ENCODE measurements at regions not wholly inside any gene's neighbourhood (a gene's known extent, or its start where the extent isn't known, plus 50 kb on each side); places are given as distances from the start of the nearest gene placed in this dataset.
A peak's percentile ranks its signal among the peaks of the same experiment; 100 is the strongest.

GRCh38 chr1:185574139-185574875 lies 159.9 kb upstream of the HMCN1 start:
- no peak for DNase-seq

DNA sequence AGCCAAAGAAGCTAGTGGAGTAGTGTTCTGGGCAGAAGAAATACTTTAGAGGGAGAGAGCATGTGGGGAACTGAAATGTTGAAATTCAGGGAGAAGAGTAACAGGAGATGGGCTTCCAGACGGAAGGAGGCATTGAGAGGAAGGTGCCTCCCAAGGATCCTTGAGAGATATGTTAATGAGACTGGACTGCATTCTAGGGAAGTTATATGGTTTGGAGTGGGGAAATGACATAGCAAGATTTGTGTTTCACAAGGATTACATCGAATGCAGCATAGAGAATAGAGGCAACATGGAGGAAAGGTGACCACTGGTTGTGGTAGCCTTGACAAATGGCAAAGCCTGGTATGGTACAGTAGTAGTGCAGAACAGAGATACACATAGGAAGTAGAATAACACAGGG lies 160.5 kb upstream of the HMCN1 start:
- DNase-seq = no peak

DNA sequence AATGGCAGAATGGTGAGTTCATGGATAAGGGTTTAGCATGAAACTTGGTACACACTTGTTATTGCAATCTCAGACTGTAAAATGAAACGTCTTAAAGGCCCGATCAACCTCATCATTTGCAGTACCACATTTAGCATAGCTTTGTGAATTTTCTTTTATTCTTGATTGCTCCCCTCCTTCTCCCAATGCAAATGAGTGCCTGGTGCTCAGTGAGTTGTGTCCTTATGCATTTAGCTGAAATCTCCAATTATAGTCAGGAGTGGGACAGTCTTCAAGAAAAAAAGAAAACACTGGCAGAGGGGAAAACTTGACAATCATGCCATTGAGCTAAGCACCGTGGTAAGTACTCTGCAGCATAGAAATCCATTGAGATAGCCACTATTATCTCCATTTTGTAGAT lies 161.0 kb upstream of the HMCN1 start:
- no peak for DNase-seq

DNA sequence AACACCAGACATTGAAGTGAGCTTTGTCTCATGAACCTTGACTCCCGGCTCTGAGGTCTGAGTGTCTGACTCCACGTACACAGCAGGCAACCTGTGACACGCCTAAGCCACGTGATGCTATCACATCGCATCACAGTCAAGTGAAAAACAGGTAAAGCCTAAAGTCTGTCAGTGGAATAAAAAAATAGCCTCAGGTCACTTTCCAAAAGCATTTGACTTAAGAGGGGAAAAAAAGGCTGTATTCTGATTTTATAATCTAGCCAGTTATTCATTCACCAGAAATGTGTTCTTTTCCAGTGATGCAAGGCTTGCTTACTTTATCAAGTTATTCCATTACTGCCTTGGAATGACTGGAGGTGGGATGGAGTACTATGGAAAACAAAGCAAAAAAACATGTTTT lies 163.2 kb upstream of the HMCN1 start:
- DNase-seq = no peak

- DNase-seq = no peak
These were observed 165.8 kb upstream of the HMCN1 start for GRCh38 chr1:185568155-185569123.

DNA sequence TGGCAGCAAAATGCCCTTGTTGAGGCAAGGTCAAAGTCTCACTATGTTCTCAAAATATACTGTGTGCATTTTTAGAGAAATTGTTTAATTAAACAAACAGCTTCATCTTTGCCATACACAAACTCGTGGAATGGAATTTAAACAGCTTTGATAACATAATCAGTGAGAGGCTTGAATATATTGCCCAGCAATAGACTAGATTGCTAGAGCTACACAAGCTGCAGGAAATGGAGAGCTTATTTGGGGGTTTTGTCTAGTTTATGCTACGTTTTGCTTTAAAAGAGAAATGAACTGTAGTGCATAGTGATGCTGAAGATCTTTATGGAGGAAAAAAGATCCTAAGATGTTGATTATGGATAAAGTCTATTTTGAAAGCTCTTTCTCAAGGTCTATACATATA lies 166.8 kb upstream of the HMCN1 start:
- no peak for DNase-seq

- peak; percentile 100 for DNase-seq
These were observed 167.2 kb upstream of the HMCN1 start for GRCh38 chr1:185566995-185567394.

- peak; percentile 80 for DNase-seq
These were observed 168.9 kb upstream of the HMCN1 start for GRCh38 chr1:185565302-185565701.

GRCh38 chr1:185564816-185565215 lies 169.4 kb upstream of the HMCN1 start:
- DNase-seq = no peak

- no peak for DNase-seq
These were observed 171.5 kb upstream of the HMCN1 start for GRCh38 chr1:185562461-185563359.

DNA sequence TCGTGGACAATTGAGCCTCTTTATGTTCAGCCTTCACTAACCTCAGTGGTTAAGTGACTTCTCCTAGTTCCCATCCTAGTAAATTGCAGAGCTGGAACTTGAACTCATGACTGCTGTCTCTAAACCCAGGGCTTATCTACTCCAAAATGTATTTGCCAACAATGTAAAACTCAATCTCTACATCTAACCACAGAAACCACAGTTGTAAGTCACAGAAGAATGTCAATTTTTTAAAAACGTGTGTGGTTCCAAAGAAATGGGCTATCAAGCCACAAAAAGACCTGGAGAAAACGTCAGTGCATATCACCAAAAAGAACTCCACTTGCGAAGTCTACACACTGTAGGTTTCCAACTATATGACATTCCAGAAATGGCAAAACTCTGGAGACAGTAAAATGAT lies 172.6 kb upstream of the HMCN1 start:
- DNase-seq = no peak

DNA sequence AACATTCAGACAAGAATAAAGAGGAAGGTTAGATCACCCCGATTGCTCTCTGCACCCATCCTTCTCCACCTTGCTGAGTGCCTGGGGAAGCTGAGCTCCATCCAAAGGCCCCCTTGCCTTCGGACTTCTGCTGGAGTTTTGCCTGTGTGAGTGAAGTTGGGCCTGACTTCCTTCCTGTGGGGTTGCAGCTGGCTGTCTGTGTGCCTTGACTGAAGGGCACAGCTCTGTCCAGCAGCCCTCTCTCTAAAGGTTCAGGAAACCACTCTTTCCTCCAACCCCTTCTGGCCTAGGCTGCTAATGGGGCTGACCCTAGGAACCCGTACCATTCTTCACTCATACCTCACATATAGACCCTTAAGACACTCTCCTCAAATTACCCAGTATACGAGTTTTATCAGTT lies 173.4 kb upstream of the HMCN1 start:
- DNase-seq = no peak

DNA sequence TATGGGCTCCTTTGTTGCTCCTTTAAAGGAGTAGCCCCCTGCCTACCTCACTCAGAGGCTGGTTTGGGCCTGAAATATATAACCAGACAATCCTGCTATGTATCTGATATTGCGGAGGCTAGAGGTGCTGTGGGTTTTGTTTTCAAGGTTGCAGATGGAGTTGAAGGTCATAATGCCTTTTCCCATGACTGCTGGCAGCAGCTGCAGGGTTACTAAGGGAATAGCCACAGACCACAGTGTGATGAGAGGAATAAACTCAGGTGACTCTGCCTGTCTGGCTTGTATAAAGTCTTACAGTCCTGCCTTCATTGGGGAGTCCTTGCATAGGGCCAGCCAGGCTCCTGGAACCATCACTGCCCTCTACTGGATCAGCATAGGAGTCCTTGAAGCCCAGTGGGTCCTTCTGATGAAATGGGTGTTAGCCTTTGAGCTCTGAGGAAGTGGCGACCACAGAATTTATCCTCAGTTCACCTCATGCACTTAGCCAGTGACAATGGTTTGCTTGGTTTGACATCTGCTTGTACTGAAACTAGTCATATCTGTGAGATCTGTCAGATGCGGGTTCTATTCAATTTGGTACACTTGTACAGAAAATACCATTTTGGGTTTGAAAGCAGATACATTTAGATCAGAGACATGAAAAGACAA lies 174.4 kb upstream of the HMCN1 start:
- peak; percentile 85 for DNase-seq

GRCh38 chr1:185559151-185559550 lies 175.0 kb upstream of the HMCN1 start:
- no peak for DNase-seq

- no peak for DNase-seq
These were observed 177.6 kb upstream of the HMCN1 start for GRCh38 chr1:185556561-185556960.

DNA sequence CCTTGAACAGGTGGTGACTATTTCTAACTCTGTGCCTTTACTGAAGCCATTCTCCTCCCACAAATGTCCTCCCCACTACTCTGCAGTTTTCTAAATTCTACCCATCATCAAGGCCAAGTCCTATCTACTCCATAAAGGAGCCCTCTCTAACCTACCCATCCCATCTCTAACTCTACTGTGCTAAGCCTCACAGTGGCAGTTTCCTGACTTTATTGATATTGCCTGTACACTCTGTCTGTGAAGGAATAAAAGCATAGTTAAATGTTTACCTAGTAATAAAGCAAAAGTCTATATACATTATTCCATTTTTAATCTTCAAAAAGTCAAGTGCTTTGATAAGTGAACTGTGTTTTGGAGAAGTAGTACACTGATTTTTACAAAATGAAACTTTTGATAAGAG lies 178.4 kb upstream of the HMCN1 start:
- no peak for DNase-seq

DNA sequence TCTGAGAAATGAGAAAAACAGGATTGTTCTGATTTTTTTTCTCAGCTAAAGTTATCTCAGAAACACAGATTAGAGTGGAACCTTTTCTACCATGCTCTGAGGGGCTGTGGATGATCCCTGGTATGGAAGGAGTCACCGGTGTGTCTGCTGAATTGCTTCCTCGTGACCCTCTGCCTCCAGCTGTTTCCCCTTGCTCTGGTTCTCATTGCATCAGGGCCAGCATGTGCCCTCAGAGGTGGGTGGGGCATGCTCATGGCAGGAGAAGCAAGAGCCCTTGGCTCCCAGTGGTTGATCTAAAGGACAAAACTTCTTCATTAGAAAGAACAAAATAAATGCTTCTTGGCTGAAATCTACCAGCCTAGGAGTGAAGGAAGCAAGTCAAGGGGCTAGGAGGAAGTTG lies 183.2 kb upstream of the HMCN1 start:
- no peak for DNase-seq

DNA sequence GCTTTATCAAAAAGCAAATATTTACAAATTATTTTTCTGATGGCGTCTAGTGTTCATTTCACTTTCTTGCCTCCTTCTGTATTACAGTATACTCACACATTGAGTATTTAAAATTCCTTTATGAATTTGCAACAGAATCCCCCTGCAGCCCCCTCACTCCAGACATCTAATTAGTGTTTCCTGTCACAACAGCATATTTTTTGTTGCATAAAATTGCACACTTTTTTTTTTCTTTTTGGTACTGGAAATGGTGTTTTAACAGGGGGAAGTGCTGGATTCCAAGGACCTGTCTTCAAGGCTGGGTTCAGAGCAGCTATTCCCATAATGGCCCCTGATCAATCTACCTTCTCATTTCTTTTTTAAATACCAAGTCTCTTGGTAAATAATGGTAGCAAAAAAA lies 184.3 kb upstream of the HMCN1 start:
- DNase-seq = no peak

GRCh38 chr1:185546029-185546428 lies 188.2 kb upstream of the HMCN1 start:
- DNase-seq = no peak

DNA sequence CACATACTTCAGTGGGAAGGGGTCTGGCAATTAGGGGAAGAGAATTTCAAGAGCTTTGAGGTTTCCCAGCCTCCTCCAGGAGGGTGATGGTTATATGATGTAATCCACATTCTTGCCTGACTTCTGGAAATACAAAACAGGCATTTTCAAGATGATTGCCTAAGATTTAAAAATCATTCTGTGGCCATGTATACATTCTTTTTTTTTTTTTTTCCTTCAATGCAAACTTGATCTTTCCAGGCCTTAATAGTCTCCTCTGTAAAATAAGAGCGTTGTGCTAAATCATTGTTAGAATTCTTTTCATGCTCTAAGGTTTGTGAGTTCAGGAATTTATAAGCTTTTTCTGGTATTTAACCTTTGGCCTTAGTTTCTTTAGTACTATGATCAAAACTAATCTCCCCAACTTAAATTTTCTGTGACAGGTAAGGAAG lies 192.3 kb upstream of the HMCN1 start:
- DNase-seq = no peak

DNA sequence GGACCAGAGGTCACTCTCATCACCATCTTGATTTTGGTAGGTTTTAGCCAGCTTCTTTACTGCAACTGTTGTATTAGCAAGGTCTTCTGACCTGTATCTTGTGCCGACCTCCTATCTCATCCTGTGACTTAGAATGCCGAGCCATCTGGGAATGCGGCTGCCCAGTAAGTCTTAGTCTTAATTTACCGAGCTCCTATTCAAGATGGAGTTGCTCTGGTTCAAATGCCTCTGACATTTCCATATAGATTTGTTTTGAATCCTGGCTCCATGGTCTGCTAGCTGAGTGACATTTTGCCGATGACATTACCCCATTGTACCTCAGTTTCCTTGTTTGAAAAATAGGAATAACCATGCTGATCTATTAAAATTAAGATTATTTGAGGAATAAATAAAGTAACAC lies 193.9 kb upstream of the HMCN1 start:
- no peak for DNase-seq

GRCh38 chr1:185539277-185539943 lies 194.8 kb upstream of the HMCN1 start:
- no peak for DNase-seq

Data from DMS153 (cell line).